ENCODE measurements at regions not wholly inside any gene's neighbourhood (a gene's known extent, or its start where the extent isn't known, plus 50 kb on each side); places are given as distances from the start of the nearest gene placed in this dataset.

DNA sequence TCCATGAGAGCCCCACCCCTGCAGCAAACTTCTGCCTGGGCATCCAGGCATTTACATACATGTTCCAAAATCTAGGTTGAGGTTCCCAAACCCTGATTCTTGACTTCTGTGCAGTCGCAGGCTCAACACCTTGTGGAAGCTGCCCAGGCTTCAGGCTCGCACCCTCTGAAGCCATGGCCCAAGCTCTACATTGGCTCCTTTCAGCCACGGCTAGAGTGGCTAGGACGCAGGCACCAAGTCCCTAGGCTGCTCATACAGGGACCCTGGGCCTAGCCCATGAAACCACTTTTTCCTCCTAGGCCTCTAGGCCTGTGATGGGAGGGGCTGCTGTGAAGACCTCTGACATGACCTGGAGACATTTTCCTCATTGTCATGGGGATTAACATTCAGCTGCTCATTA is 172.8 kb upstream of the SATB1 start:
- no peak overlapping the region for H3K4me2 ChIP-seq (ENCODE audit: insufficient read depth in 1 of 2, low read depth in 2 of 2, low read length in 2 of 2)
- no peak overlapping the region for H4K91ac ChIP-seq (replicated peaks; ENCODE audit: insufficient read length, low read length)
- no peak overlapping the region for H2BK20ac ChIP-seq (ENCODE audit: low read length)
- 84% methylated on average over 4 of the region's 4 CpGs; no CpG with 5 or more reads in 1 of the 2 experiments for WGBS, 2 experiments (ENCODE audit: extremely low coverage in 1 of 2, insufficient coverage in 1 of 2, insufficient read length in 1 of 2, insufficient replicate concordance in 2 of 2, low coverage in 1 of 2, low lambda C conversion rate in 2 of 2, missing lambda C conversion rate in 1 of 2)
- FAIRE-seq (no peak), DNase-seq (ENCODE audit: low read depth in 1 of 2, low spot score in 2 of 2) (no peak)
- H3K79me1 ChIP-seq (ENCODE audit: low read depth, low read length), result no peaks in the 10 kb centered on the region
- H2BK5ac ChIP-seq (ENCODE audit: low read depth, low read length), result no peak overlapping the region
- no peaks in the 10 kb centered on the region for H3K36me3 ChIP-seq (ENCODE audit: control insufficient read depth in 2 of 4, insufficient read depth in 4 of 4, low read length in 3 of 4)
- H3K18ac ChIP-seq (ENCODE audit: extremely low read depth, low read length), result no peak overlapping the region
- H4K8ac ChIP-seq (ENCODE audit: extremely low read depth, insufficient read depth, low read length), result no peak overlapping the region
- H2BK12ac ChIP-seq (ENCODE audit: low read depth, low read length), result no peak overlapping the region
- H3K23me2 ChIP-seq (ENCODE audit: low read depth, low read length), result no peaks in the 10 kb centered on the region
- no peak overlapping the region for H3K27ac ChIP-seq (ENCODE audit: low read depth, low read length)
- H2BK15ac ChIP-seq (ENCODE audit: low read length), result no peak overlapping the region
- no peak overlapping the region for H3K23ac ChIP-seq (ENCODE audit: insufficient read length)
- no peaks in the 10 kb centered on the region for H4K20me1 ChIP-seq (replicated peaks in 1 of 2; ENCODE audit: control insufficient read depth in 1 of 2, insufficient read depth in 2 of 2, low read length in 2 of 2)
- H2AFZ ChIP-seq (ENCODE audit: low read length), result no peak overlapping the region
- H2BK120ac ChIP-seq (replicated peaks; ENCODE audit: low read depth, low read length), result no peak overlapping the region
- H3K27me3 ChIP-seq (replicated peaks in 1 of 4; ENCODE audit: control insufficient read depth in 3 of 4, extremely low read depth in 1 of 4, insufficient read depth in 3 of 4, low read length in 3 of 4), result no peaks in the 10 kb centered on the region
- no peak overlapping the region for H3K14ac ChIP-seq (ENCODE audit: insufficient read length)
- no peaks in the 10 kb centered on the region for H3K79me2 ChIP-seq (ENCODE audit: control insufficient read depth in 1 of 2, insufficient read depth in 2 of 2, low read length in 2 of 2)
- H3K56ac ChIP-seq (replicated peaks; ENCODE audit: insufficient read length, low read depth, low read length), result no peak overlapping the region
- H4K5ac ChIP-seq (ENCODE audit: insufficient read length, low read depth, low read length), result no peak overlapping the region
- H3K4me3 ChIP-seq (ENCODE audit: extremely low read depth in 1 of 4, insufficient read depth in 2 of 4, low read depth in 3 of 4, low read length in 4 of 4), result no peak overlapping the region
- no peak overlapping the region for H3K4ac ChIP-seq (replicated peaks; ENCODE audit: insufficient read length, low read depth, low read length)
- H3K4me1 ChIP-seq (replicated peaks in 1 of 4; ENCODE audit: control insufficient read depth in 3 of 4, insufficient read depth in 4 of 4, low read length in 3 of 4), result no peaks in the 10 kb centered on the region
- TF ChIP-seq TAF1 (IDR thresholded peaks at IDR 0.05; ENCODE audit: low read depth, low read length) (no peak), HDAC6 (IDR thresholded peaks at IDR 0.05; ENCODE audit: low read depth, low read length) (no peak), CREB1 (IDR thresholded peaks at IDR 0.05) (no peak), ASH2L (IDR thresholded peaks at IDR 0.05; ENCODE audit: low read length) (no peak), RAD21 (IDR thresholded peaks at IDR 0.05 in 1 of 2, conservative IDR thresholded peaks at IDR 0.05 in 1 of 2; ENCODE audit: low read depth in 2 of 2, low read length in 2 of 2) (no peak), GTF2F1 (IDR thresholded peaks at IDR 0.05; ENCODE audit: borderline replicate concordance, low read depth, low read length) (no peak), SAP30 (IDR thresholded peaks at IDR 0.05; ENCODE audit: insufficient read depth, insufficient replicate concordance, low read length) (no peak), TAF7 (optimal IDR thresholded peaks at IDR 0.05; ENCODE audit: borderline replicate concordance, low read depth, low read length) (no peak)
- TF ChIP-seq, protein P1, sequence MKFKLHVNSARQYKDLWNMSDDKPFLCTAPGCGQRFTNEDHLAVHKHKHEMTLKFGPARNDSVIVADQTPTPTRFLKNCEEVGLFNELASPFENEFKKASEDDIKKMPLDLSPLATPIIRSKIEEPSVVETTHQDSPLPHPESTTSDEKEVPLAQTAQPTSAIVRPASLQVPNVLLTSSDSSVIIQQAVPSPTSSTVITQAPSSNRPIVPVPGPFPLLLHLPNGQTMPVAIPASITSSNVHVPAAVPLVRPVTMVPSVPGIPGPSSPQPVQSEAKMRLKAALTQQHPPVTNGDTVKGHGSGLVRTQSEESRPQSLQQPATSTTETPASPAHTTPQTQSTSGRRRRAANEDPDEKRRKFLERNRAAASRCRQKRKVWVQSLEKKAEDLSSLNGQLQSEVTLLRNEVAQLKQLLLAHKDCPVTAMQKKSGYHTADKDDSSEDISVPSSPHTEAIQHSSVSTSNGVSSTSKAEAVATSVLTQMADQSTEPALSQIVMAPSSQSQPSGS (IDR thresholded peaks at IDR 0.05; ENCODE audit: low read length), result no peak
- TF ChIP-seq, protein P2, sequence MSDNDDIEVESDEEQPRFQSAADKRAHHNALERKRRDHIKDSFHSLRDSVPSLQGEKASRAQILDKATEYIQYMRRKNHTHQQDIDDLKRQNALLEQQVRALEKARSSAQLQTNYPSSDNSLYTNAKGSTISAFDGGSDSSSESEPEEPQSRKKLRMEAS (IDR thresholded peaks at IDR 0.05), result no peak
- ChIA-PET CTCF (ENCODE audit: partially characterized antibody) (interaction anchor here (1.0 kb wide), 1 partner anchor 39 kb away, joined by 3 read pairs; no protein-coding TSS in a partner anchor), POLR2A (ENCODE audit: partially characterized antibody) (no interaction called here)
- no peak overlapping the region for H3K9ac ChIP-seq (replicated peaks in 1 of 4; ENCODE audit: extremely low read depth in 1 of 4, low read depth in 3 of 4, low read length in 3 of 4)
- H3K9me3 ChIP-seq (ENCODE audit: insufficient read depth in 2 of 2, low read depth in 1 of 2, low read length in 1 of 2), result peaks cover 12 to 13% of the 10 kb centered on the region in 2 experiments
- H2AK5ac ChIP-seq (ENCODE audit: low read depth, low read length), result no peak overlapping the region

Measured in H1 (cell line).